HG02610 (cell line): ENCODE measurements at regions not wholly inside any gene's neighbourhood (a gene's known extent, or its start where the extent isn't known, plus 50 kb on each side); places are given as distances from the start of the nearest gene placed in this dataset.
A peak's percentile ranks its signal among the peaks of the same experiment; 100 is the strongest.

Experiments
- ATAC-seq: cut with Tn5 transposase; IDR thresholded peaks from one replicate; pipeline ENCODE4 v1.9.1; 2021; ENCODE audit warnings: mild to moderate bottlenecking, moderate library complexity; ENCODE audit not compliant: unreplicated experiment

GRCh38 chr10:62885684-62886461, 69.7 kb upstream of the EGR2 start:
- no peak for ATAC-seq

GRCh38 chr10:62880162-62880561, 64.0 kb upstream of the EGR2 start:
- ATAC-seq = no peak

- ATAC-seq = no peak
Observed at GRCh38 chr10:62873866-62874265, 57.7 kb upstream of the EGR2 start.

GRCh38 chr10:62870866-62871265, 54.7 kb upstream of the EGR2 start:
- peak; percentile 69 for ATAC-seq

- no peak for ATAC-seq
Observed at GRCh38 chr10:62869958-62870357, 53.8 kb upstream of the EGR2 start.

- no peak for ATAC-seq
Observed at GRCh38 chr10:62866941-62867340, 50.8 kb upstream of the EGR2 start.

GRCh38 chr10:62866451-62866850, 50.3 kb upstream of the EGR2 start:
- no peak for ATAC-seq
